PC-3 (cell line): ENCODE measurements at regions not wholly inside any gene's neighbourhood (a gene's known extent, or its start where the extent isn't known, plus 50 kb on each side); places are given as distances from the start of the nearest gene placed in this dataset.

ENCODE experiments used
- EZH2 ChIP-seq: fragments of 300-600 bp; sonication (generic); IDR thresholded peaks from one replicate; pipeline ENCODE4 v1.6.1; 2017; ENCODE audit warnings: antibody characterized with exemption, mild to moderate bottlenecking, low read length; ENCODE audit not compliant: unreplicated experiment
- EZH2phosphoT487 ChIP-seq: fragments of 300-600 bp; sonication (generic); IDR thresholded peaks from 2 replicates; pipeline ENCODE4 v1.6.1; 2018; ENCODE audit warnings: mild to moderate bottlenecking, antibody characterized with exemption, low read length, borderline replicate concordance
- TF ChIP-seq, protein P1 (sequence below): fragments of 300-600 bp; sonication (generic); conservative IDR thresholded peaks from 2 replicates; pipeline ENCODE4 v1.5.1; 2017; ENCODE audit warnings: antibody characterized with exemption, low read depth, mild to moderate bottlenecking, low read length

DNA sequence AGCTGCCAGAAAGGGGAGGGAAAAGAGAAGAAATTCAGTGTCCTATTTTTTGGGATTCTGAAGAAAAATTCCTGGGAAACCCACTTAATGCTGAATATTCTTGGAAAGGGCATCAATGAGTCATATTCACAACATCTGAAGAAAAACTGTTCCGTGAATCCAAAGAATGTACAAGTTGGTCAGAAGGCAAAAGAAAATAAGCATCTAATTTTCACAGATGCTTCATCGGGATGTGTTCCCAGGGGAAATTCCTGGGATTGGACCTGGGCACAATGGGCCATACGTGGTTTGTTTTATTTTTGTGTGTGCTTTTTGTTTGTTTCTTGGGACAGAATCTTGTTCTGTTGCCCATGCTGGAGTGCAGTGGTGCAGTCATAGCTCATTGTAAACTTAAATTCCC is 112.2 kb downstream of the MAP3K21 start:
- TF ChIP-seq, protein P1, sequence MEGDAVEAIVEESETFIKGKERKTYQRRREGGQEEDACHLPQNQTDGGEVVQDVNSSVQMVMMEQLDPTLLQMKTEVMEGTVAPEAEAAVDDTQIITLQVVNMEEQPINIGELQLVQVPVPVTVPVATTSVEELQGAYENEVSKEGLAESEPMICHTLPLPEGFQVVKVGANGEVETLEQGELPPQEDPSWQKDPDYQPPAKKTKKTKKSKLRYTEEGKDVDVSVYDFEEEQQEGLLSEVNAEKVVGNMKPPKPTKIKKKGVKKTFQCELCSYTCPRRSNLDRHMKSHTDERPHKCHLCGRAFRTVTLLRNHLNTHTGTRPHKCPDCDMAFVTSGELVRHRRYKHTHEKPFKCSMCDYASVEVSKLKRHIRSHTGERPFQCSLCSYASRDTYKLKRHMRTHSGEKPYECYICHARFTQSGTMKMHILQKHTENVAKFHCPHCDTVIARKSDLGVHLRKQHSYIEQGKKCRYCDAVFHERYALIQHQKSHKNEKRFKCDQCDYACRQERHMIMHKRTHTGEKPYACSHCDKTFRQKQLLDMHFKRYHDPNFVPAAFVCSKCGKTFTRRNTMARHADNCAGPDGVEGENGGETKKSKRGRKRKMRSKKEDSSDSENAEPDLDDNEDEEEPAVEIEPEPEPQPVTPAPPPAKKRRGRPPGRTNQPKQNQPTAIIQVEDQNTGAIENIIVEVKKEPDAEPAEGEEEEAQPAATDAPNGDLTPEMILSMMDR, result no peak
- TF ChIP-seq EZH2phosphoT487 (no peak), EZH2 (no peak)
